PC-3 (cell line): ENCODE measurements at regions not wholly inside any gene's neighbourhood (a gene's known extent, or its start where the extent isn't known, plus 50 kb on each side); places are given as distances from the start of the nearest gene placed in this dataset.
"Not testable (repeated sequence)": the region's sequence is repeated elsewhere in the genome, so short reads cannot be mapped to it uniquely, and the experiment has no call there.

Source experiments
- ATAC-seq: fragments of 200-7000 bp; cut with Tn5 transposase; 2 replicates; pipeline ENCODE4 v1.9.1; 2020; ENCODE audit warnings: mild to moderate bottlenecking, moderate library complexity
- BruUV-seq: library from RNA; stranded (reverse); fragments of 400-500 nt; replicated peaks from 2 replicates; lab custom pipeline; 2021; lab: Mats Ljungman, UMichigan
- CTCF ChIA-PET: fragments of 300-600 bp; sonication (Branson Sonifier 250); formaldehyde crosslinking; loops from one replicate; lab custom pipeline; 2022; ENCODE audit warnings: antibody characterized with exemption; lab: Charles Lee
- POLR2A ChIA-PET: fragments of 300-600 bp; sonication (Branson Sonifier 250); formaldehyde crosslinking; loops from one replicate; lab custom pipeline; 2022; ENCODE audit warnings: antibody characterized with exemption; ENCODE audit not compliant: unreplicated experiment; lab: Charles Lee
- DNase-seq: peaks from one replicate; pipeline ENCODE4 v3.0.0-alpha.2; 2015
- H2AFZ ChIP-seq: fragments of 300-600 bp; sonication (generic); 2 replicates; pipeline ENCODE4 v1.6.0; 2016; ENCODE audit warnings: antibody characterized with exemption, low read length
- H3F3A ChIP-seq: fragments of 300-600 bp; sonication (generic); one replicate; pipeline ENCODE4 v1.6.0; 2017; ENCODE audit warnings: antibody characterized with exemption, low read length, control low read depth, mild to moderate bottlenecking; ENCODE audit not compliant: unreplicated experiment
- H3K27ac ChIP-seq: fragments of 300-600 bp; sonication (generic); 2 replicates; pipeline ENCODE4 v1.5.1; 2016; ENCODE audit warnings: mild to moderate bottlenecking, low read length
- H3K27me3 ChIP-seq: fragments of 300-600 bp; sonication (generic); 2 replicates; pipeline ENCODE4 v1.6.1; 2016; ENCODE audit warnings: low read length, mixed read lengths
- H3K36me3 ChIP-seq: fragments of 300-600 bp; sonication (generic); 2 replicates; pipeline ENCODE4 v1.6.1; 2016; ENCODE audit warnings: low read depth, mixed run types, low read length, mixed read lengths
- H3K4me1 ChIP-seq: fragments of 300-600 bp; sonication (generic); 2 replicates; pipeline ENCODE4 v1.5.1; 2016; ENCODE audit warnings: low read length; ENCODE audit not compliant: insufficient read depth
- H3K4me2 ChIP-seq: fragments of 300-600 bp; sonication (generic); 2 replicates; pipeline ENCODE4 v1.6.0; 2016; ENCODE audit warnings: low read length
- H3K4me3 ChIP-seq: fragments of 300-600 bp; sonication (generic); 2 replicates; pipeline ENCODE4 v1.5.1; 2016; ENCODE audit warnings: mild to moderate bottlenecking, low read length, mixed read lengths
- H3K79me2 ChIP-seq: fragments of 300-600 bp; sonication (generic); 2 replicates; pipeline ENCODE4 v1.6.1; 2017; ENCODE audit warnings: low read length, mixed read lengths
- H3K9ac ChIP-seq: fragments of 300-600 bp; sonication (generic); 2 replicates; pipeline ENCODE4 v1.6.0; 2016; ENCODE audit warnings: mild to moderate bottlenecking, low read length
- H3K9me2 ChIP-seq: fragments of 300-600 bp; sonication (generic); replicated peaks from 2 replicates; pipeline ENCODE4 v1.6.1; 2016; ENCODE audit warnings: mixed run types, low read length, mixed read lengths
- H3K9me3 ChIP-seq: fragments of 300-600 bp; sonication (generic); 2 replicates; pipeline ENCODE4 v1.6.1; 2016; ENCODE audit warnings: low read length, mixed read lengths
- H4K20me1 ChIP-seq: fragments of 300-600 bp; sonication (generic); 2 replicates; pipeline ENCODE4 v1.6.1; 2016; ENCODE audit warnings: low read length, mixed read lengths
- EZH2 ChIP-seq: fragments of 300-600 bp; sonication (generic); IDR thresholded peaks from one replicate; pipeline ENCODE4 v1.6.1; 2017; ENCODE audit warnings: antibody characterized with exemption, mild to moderate bottlenecking, low read length; ENCODE audit not compliant: unreplicated experiment
- EZH2phosphoT487 ChIP-seq: fragments of 300-600 bp; sonication (generic); IDR thresholded peaks from 2 replicates; pipeline ENCODE4 v1.6.1; 2018; ENCODE audit warnings: mild to moderate bottlenecking, antibody characterized with exemption, low read length, borderline replicate concordance
- intact Hi-C: fragments of 100-400 bp; cut with micrococcal nuclease; formaldehyde crosslinking; loops from 2 replicates; pipeline ENCODE4 v1.9.0; 2023
- TF ChIP-seq, protein P1 (sequence below): fragments of 300-600 bp; sonication (generic); conservative IDR thresholded peaks from 2 replicates; pipeline ENCODE4 v1.5.1; 2017; ENCODE audit warnings: antibody characterized with exemption, low read depth, mild to moderate bottlenecking, low read length

DNA sequence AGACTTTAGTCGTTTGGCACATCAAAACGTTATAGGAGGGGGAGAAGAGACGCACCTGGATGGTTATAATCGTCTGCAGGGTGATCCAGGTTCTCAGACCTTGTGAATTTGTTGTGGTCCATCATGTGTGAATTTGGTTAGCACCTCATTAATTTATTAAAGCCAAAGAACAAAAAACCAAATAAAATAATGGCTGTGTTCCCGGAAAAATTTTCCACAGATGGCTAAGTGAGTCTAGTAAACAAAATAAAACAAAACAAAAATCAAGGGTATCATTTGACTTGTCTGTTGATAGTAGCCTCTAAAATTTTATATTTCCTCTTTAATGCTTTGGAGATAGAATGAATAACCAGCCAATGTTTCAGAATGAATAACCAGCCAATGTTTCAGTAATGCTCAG is 119.7 kb downstream of the ACTBL2 start:
- CTCF ChIA-PET = no interaction called here
- intact Hi-C loops = loop anchor here (5.0 kb wide), 1 partner anchor 1759 kb away; no protein-coding TSS in a partner anchor
- Histone ChIP-seq H3F3A (no peaks in the 10 kb centered on the region), H3K79me2 (no peaks in the 10 kb centered on the region), H2AFZ (no peak overlapping the region), H3K4me2 (no peak overlapping the region), H3K27me3 (no peaks in the 10 kb centered on the region), H4K20me1 (no peaks in the 10 kb centered on the region), H3K9me2 (no peaks in the 10 kb centered on the region), H3K4me3 (no peak overlapping the region), H3K36me3 (no peaks in the 10 kb centered on the region), H3K27ac (no peak overlapping the region), H3K9ac (no peak overlapping the region), H3K9me3 (no peaks in the 10 kb centered on the region), H3K4me1 (peaks cover 27% of the 10 kb centered on the region)
- no peak for DNase-seq
- BruUV-seq = no TSS peak
- ATAC-seq = no peak
- no peak for TF ChIP-seq EZH2
- TF ChIP-seq EZH2phosphoT487 = no peak
- TF ChIP-seq, protein P1, sequence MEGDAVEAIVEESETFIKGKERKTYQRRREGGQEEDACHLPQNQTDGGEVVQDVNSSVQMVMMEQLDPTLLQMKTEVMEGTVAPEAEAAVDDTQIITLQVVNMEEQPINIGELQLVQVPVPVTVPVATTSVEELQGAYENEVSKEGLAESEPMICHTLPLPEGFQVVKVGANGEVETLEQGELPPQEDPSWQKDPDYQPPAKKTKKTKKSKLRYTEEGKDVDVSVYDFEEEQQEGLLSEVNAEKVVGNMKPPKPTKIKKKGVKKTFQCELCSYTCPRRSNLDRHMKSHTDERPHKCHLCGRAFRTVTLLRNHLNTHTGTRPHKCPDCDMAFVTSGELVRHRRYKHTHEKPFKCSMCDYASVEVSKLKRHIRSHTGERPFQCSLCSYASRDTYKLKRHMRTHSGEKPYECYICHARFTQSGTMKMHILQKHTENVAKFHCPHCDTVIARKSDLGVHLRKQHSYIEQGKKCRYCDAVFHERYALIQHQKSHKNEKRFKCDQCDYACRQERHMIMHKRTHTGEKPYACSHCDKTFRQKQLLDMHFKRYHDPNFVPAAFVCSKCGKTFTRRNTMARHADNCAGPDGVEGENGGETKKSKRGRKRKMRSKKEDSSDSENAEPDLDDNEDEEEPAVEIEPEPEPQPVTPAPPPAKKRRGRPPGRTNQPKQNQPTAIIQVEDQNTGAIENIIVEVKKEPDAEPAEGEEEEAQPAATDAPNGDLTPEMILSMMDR = no peak
- POLR2A ChIA-PET = no interaction called here

DNA sequence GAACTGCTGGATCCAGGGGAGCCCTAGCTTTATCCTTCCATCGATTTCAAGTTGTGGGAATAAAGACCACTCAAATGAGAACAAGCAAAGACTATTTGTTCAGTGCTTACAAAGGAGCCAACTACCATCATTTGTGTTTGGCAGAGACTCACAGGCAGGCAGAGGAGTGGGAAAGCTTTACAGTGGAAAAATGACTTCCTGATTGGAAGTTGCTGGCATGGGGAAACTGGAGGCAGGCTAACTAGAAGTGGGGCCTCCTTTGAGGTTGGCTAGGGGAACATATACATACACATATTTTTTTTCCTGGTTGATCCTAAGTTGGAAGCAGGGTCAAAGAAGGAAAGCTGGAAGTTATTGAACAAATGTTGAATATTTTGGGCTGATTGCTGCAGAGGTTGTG is 121.7 kb downstream of the ACTBL2 start:
- intact Hi-C loops = loop anchor here (5.0 kb wide), 1 partner anchor 1761 kb away; no protein-coding TSS in a partner anchor
- no peak for TF ChIP-seq EZH2
- no peak for TF ChIP-seq EZH2phosphoT487
- TF ChIP-seq, protein P1 = no peak
- H3K27ac ChIP-seq = no peak overlapping the region
- ChIA-PET CTCF (no interaction called here), POLR2A (no interaction called here)
- no peak for ATAC-seq
- H4K20me1 ChIP-seq = no peaks in the 10 kb centered on the region
- no peaks in the 10 kb centered on the region for H3K9me2 ChIP-seq
- H3K9ac ChIP-seq = no peak overlapping the region
- H3F3A ChIP-seq = no peaks in the 10 kb centered on the region
- no TSS peak for BruUV-seq
- H3K4me3 ChIP-seq = no peak overlapping the region
- peaks cover 6% of the 10 kb centered on the region for H3K4me1 ChIP-seq
- no peaks in the 10 kb centered on the region for H3K79me2 ChIP-seq
- DNase-seq = no peak
- no peak overlapping the region for H2AFZ ChIP-seq
- no peaks in the 10 kb centered on the region for H3K36me3 ChIP-seq
- H3K9me3 ChIP-seq = no peaks in the 10 kb centered on the region
- no peaks in the 10 kb centered on the region for H3K27me3 ChIP-seq
- no peak overlapping the region for H3K4me2 ChIP-seq

DNA sequence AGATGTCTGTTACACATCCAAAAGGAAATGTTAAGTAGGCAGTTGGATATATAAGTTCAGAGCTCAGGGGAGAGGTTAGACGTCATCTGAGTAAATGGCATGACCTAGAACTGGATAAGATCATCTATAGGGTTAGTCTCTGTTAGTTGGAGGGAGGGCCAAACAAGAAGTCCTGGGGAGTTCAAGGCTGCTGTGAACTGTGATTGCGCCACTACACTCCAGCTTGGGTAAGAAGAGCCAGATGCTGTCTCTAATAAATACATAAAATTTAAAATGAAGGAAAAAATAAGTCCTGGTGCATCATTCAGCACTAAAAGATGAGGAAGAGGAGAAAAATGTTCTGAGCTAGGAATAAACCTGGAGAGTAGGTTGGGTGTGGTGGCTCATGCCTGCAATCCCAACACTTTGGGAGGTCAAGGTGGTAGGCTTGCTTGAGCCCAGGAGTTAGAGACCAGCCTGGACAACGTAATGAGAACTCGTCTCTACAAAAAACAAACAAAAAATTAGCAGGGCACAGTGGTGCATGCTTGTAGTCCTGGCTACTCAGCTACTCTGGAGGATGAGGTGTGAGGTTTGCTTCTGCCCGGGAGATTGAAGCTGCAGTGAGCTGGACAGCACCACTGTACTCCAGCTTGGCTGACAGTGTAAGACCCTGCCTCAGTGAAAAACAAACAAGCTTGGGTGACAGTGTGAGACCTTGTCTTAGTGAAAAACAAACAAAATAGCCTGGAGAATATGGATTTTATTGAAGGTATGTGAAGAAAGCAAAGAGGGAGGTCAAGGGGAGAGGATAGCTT is 123.6 kb downstream of the ACTBL2 start:
- Histone ChIP-seq H3K4me2 (no peak overlapping the region), H3K9me2 (no peaks in the 10 kb centered on the region), H3K79me2 (no peaks in the 10 kb centered on the region), H4K20me1 (no peaks in the 10 kb centered on the region), H3K27ac (no peak overlapping the region), H2AFZ (no peak overlapping the region), H3K9me3 (no peaks in the 10 kb centered on the region), H3K27me3 (no peaks in the 10 kb centered on the region), H3F3A (no peaks in the 10 kb centered on the region), H3K4me3 (no peak overlapping the region), H3K36me3 (no peaks in the 10 kb centered on the region), H3K9ac (no peak overlapping the region), H3K4me1 (no peaks in the 10 kb centered on the region)
- no TSS peak for BruUV-seq
- DNase-seq (no peak), ATAC-seq (no peak)
- CTCF ChIA-PET = no interaction called here
- TF ChIP-seq EZH2 (no peak), EZH2phosphoT487 (no peak)
- TF ChIP-seq, protein P1 = no peak
- intact Hi-C loops = no loop called here
- POLR2A ChIA-PET = no interaction called here

DNA sequence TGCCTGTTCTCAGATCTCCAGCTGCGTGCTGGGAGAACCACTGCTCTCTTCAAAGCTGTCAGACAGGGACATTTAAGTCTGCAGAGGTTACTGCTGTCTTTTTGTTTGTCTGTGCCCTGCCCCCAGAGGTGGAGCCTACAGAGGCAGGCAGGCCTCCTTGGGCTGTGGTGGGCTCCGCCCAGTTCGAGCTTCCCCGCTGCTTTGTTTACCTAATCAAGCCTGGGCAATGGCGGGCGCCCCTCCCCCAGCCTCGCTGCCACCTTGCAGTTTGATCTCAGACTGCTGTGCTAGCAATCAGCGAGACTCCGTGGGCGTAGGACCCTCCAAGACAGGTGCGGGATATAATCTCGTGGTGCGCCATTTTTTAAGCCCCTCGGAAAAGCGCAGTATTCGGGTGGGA is 125.8 kb downstream of the ACTBL2 start:
- H3K4me2 ChIP-seq, H3K27me3 ChIP-seq, H3K9me3 ChIP-seq, intact Hi-C loops, CTCF ChIA-PET, H3K36me3 ChIP-seq, H3K4me1 ChIP-seq, H3K79me2 ChIP-seq, H4K20me1 ChIP-seq, H3K27ac ChIP-seq, H3K9me2 ChIP-seq, H3K9ac ChIP-seq, POLR2A ChIA-PET, H3F3A ChIP-seq, BruUV-seq, H2AFZ ChIP-seq, DNase-seq, H3K4me3 ChIP-seq, ATAC-seq: not testable (repeated sequence)
